Tibial nerve (tissue), 4 donors: ENCODE measurements at regions not wholly inside any gene's neighbourhood (a gene's known extent, or its start where the extent isn't known, plus 50 kb on each side); places are given as distances from the start of the nearest gene placed in this dataset.

Experiments used
- DNase-seq, 2 donors: peaks; one replicate each; pipeline ENCODE4 v3.0.0-alpha.2; 2019; ENCODE audit warnings: low spot score in 2 of 2
- H3K27ac ChIP-seq, 4 donors: fragments of 200-600 bp; sonication (generic) in 3 of 4; one replicate each; pipeline ENCODE4 v1.5.1; 2017 to 2019; ENCODE audit warnings: mild to moderate bottlenecking in 1 of 4
- H3K27me3 ChIP-seq, 2 donors: fragments of 200-600 bp; sonication (generic) in 1 of 2; one replicate each; pipeline versions ENCODE4 v1.5.1 to v1.6.0; 2017 to 2019
- H3K36me3 ChIP-seq, 3 donors: fragments of 200-600 bp; sonication (generic); one replicate each; pipeline ENCODE4 v1.5.1; 2018 to 2019
- H3K4me1 ChIP-seq, 4 donors: fragments of 200-600 bp; sonication (generic) in 3 of 4; one replicate each; pipeline ENCODE4 v1.5.1; 2017 to 2019
- H3K4me3 ChIP-seq, 4 donors: fragments of 200-600 bp; sonication (generic) in 3 of 4; one replicate each; pipeline ENCODE4 v1.5.1; 2017 to 2019; ENCODE audit warnings: mild to moderate bottlenecking in 1 of 4, moderate library complexity in 1 of 4
- H3K9me3 ChIP-seq, 4 donors: fragments of 200-600 bp; sonication (generic) in 3 of 4; one replicate each; pipeline ENCODE4 v1.5.1; 2017 to 2019
- EP300 ChIP-seq, 2 donors: sonication (generic); formaldehyde crosslinking; IDR thresholded peaks; one replicate each; pipeline ENCODE4 v1.6.1; 2017; ENCODE audit warnings: antibody characterized with exemption in 2 of 2, mild to moderate bottlenecking in 1 of 2
- POLR2A ChIP-seq, 2 donors: fragments of 450-650 bp; IDR thresholded peaks; one replicate each; pipeline ENCODE4 v1.6.1; 2017; ENCODE audit warnings: antibody characterized with exemption in 2 of 2, mild to moderate bottlenecking in 2 of 2, moderate library complexity in 2 of 2
- WGBS, 2 donors: methylation state at CpG; one replicate each; pipeline ENCODE4 v1.1.5; 2018; 5-methylcytosine and 5-hydroxymethylcytosine counted together
- TF ChIP-seq, protein P1 (sequence below), 5 experiments: fragments of 200-600 bp in 3 of 5; fragments of 450-650 bp in 2 of 5; sonication (generic) in 3 of 5; IDR thresholded peaks; one replicate each; pipeline ENCODE4 v1.5.1; 2016 to 2019; ENCODE audit warnings: antibody characterized with exemption in 5 of 5, mild to moderate bottlenecking in 3 of 5, moderate library complexity in 2 of 5

DNA sequence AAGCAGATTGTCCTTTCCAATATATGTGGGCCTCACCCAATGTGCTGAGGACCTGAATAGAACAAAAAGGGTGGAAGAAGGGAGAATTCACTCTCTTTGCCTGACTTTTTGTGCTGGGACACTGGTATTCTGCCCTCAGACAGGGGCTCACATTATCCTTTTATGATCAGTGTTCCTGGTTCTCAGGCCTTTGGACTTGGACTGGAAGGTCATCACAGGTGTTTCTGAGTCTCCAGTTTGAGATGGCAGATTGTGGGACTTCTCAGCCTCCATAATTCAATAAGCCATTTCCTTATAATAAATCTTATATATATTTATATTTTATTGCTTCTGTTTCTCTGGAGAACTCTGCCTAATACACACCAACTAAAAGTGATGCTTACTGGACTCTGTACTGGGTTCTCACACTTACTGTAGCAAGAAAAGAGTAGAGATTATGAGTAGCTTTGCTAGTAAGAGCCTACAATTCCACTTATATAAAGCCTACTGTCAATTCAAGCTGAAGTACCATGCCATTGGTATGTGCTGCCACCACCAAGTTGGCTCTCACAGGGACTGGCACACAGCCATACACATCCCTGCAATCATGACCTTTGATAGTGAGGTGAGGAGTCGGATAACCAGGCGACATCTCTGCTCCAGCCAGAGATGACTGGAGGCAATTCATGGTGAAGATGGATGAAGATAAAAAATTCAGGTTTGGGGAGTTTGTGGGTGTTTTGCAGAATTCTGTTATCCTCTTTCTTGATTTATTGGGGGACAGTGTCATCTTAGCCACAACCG, 130.7 kb upstream of the NR3C1 start:
- Histone ChIP-seq H3K27ac (no peak overlapping the region), H3K27me3 (no peaks in the 10 kb centered on the region), H3K4me3 (no peak overlapping the region), H3K9me3 (peaks cover 0 to 3% (median under 1%) of the 10 kb centered on the region in 4 donors), H3K36me3 (no peaks in the 10 kb centered on the region), H3K4me1 (no peaks in the 10 kb centered on the region)
- 82 to 85% methylated on average over 3 of the region's 3 CpGs for WGBS, 2 donors
- DNase-seq = no peak
- TF ChIP-seq, protein P1, sequence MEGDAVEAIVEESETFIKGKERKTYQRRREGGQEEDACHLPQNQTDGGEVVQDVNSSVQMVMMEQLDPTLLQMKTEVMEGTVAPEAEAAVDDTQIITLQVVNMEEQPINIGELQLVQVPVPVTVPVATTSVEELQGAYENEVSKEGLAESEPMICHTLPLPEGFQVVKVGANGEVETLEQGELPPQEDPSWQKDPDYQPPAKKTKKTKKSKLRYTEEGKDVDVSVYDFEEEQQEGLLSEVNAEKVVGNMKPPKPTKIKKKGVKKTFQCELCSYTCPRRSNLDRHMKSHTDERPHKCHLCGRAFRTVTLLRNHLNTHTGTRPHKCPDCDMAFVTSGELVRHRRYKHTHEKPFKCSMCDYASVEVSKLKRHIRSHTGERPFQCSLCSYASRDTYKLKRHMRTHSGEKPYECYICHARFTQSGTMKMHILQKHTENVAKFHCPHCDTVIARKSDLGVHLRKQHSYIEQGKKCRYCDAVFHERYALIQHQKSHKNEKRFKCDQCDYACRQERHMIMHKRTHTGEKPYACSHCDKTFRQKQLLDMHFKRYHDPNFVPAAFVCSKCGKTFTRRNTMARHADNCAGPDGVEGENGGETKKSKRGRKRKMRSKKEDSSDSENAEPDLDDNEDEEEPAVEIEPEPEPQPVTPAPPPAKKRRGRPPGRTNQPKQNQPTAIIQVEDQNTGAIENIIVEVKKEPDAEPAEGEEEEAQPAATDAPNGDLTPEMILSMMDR (IDR thresholded peaks at IDR 0.05) = no peak
- TF ChIP-seq POLR2A (IDR thresholded peaks at IDR 0.05) (no peak), EP300 (IDR thresholded peaks at IDR 0.05) (no peak)

DNA sequence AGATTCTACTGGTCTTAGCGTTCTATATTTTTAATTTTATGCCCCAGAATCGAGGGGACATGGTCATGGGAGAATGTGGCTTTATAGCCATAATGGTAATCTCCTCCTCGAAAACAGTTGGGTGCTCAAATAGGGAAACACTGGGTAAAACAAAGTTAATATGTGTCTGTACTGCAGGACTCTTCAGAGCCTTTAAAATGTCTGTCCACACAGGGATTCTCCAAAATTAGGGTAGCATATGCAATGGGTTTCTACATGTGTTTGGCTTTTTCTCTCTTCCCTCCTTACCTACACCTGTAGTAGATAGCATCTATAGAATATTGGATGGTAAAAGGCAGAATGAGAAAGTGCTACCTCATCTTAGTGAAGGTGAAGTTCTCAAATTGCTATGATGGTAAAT, 130.0 kb upstream of the NR3C1 start:
- no peaks in the 10 kb centered on the region for H3K9me3 ChIP-seq
- DNase-seq = no peak
- H3K36me3 ChIP-seq = no peaks in the 10 kb centered on the region
- no peaks in the 10 kb centered on the region for H3K4me1 ChIP-seq
- 90 to 95% methylated on average over 3 of the region's 3 CpGs for WGBS, 2 donors
- no peak overlapping the region for H3K4me3 ChIP-seq
- H3K27me3 ChIP-seq = no peaks in the 10 kb centered on the region
- H3K27ac ChIP-seq = no peak overlapping the region
- TF ChIP-seq, protein P1 (IDR thresholded peaks at IDR 0.05) = no peak
- TF ChIP-seq EP300 (IDR thresholded peaks at IDR 0.05) (no peak), POLR2A (IDR thresholded peaks at IDR 0.05) (no peak)

DNA sequence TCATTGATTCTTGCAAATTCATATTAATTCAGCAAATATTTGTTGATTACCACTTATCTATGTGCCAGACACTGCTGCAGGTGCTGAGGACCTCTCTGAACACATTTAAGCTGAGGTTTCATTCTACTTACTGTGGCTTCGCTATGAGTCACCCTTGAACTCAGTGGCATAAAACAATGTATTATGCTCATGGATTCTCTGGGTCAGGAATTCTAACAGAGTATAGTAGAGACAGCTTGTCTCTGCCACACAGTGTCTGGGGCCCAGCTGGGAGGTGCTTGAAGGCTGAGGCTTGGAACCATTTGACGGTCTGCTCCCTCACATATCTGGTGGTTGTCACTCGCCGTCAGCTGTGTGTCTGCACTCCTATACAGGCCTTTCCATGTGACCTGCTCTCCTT, 124.3 kb upstream of the NR3C1 start:
- WGBS, 2 donors = 96 to 100% methylated on average over 1 to 4 of the region's 4 CpGs
- no peak overlapping the region for H3K27ac ChIP-seq
- no peak overlapping the region for H3K4me3 ChIP-seq

DNA sequence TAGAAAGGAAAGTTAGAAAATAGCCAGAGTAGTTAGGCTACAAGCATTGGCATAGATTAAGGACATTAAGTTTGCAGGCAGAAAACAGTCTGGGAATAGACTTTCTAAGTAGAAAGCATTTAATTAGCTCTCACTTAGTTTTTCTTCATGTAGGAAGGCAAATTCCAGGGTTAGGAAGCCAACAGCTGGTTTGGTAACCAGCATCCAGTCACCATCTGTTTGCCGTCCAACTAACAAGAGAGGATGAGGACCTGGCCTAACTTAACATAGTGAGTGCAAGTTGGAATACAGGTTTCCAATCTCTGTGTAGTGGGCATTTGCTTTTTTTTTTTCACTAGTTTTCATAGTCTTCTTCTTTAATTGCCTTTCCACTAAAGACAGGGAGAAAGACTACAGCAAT, 121.7 kb upstream of the NR3C1 start:
- no peak for TF ChIP-seq POLR2A (IDR thresholded peaks at IDR 0.05)
- TF ChIP-seq, protein P1 (IDR thresholded peaks at IDR 0.05) = no peak
- no peak for TF ChIP-seq EP300 (IDR thresholded peaks at IDR 0.05)
- no peaks in the 10 kb centered on the region for H3K9me3 ChIP-seq
- H3K4me3 ChIP-seq = no peak overlapping the region
- no peak for DNase-seq
- H3K4me1 ChIP-seq = peaks cover 0 to 3% (median 0%) of the 10 kb centered on the region in 4 donors
- 81 to 89% methylated on average over 1 of the region's 1 CpG for WGBS, 2 donors
- no peaks in the 10 kb centered on the region for H3K36me3 ChIP-seq
- H3K27ac ChIP-seq = no peak overlapping the region
- no peaks in the 10 kb centered on the region for H3K27me3 ChIP-seq

More for the DNA sequence above, 124.3 kb upstream of the NR3C1 start:
- DNase-seq = no peak
- H3K36me3 ChIP-seq = no peaks in the 10 kb centered on the region
- no peaks in the 10 kb centered on the region for H3K27me3 ChIP-seq
- TF ChIP-seq POLR2A (IDR thresholded peaks at IDR 0.05) (no peak), EP300 (IDR thresholded peaks at IDR 0.05) (no peak)
- TF ChIP-seq, protein P1 (IDR thresholded peaks at IDR 0.05) = no peak
- no peaks in the 10 kb centered on the region for H3K9me3 ChIP-seq
- no peaks in the 10 kb centered on the region for H3K4me1 ChIP-seq

DNA sequence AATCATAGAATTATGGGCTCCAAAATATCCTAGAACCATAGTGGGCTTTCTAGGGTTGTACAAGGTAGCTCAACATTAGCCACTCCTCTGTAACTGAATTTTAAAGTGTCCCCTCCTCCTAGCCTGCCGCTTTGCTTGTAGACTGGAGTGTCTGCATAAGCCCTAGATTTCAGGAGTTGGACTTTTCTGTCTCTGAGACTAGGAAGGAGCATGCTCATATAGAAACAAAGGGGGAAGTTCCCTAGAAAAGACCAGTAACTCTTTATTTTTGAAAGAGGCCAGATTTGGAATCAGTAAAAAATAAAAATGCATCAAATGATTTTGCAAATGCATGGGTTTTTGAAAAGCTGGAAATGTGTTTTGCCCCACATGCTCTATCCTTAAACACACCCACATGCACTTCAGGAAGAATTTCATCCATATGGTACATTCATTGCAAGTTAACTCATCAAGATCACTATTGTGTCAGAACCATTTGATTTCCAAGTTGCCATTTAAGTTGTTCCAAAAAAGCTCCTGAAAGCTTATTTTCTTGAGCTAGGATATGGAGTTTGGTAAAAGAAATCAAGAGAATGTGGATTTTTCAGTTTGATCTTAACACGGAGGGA, 121.0 kb upstream of the NR3C1 start:
- no peak for DNase-seq
- no peak overlapping the region for H3K4me3 ChIP-seq
- H3K36me3 ChIP-seq = no peaks in the 10 kb centered on the region
- no peaks in the 10 kb centered on the region for H3K9me3 ChIP-seq
- TF ChIP-seq POLR2A (IDR thresholded peaks at IDR 0.05) = no peak
- no peak for TF ChIP-seq EP300 (IDR thresholded peaks at IDR 0.05)
- TF ChIP-seq, protein P1 (IDR thresholded peaks at IDR 0.05) = no peak
- no peaks in the 10 kb centered on the region for H3K27me3 ChIP-seq
- H3K4me1 ChIP-seq = peaks cover 0 to 3% (median 0%) of the 10 kb centered on the region in 4 donors
- 80 to 83% methylated on average over 2 of the region's 2 CpGs for WGBS, 2 donors
- no peak overlapping the region for H3K27ac ChIP-seq
